Lower leg skin (tissue), 3 donors: ENCODE measurements at regions not wholly inside any gene's neighbourhood (a gene's known extent, or its start where the extent isn't known, plus 50 kb on each side); places are given as distances from the start of the nearest gene placed in this dataset.

Experiments
- POLR2A ChIP-seq, 2 donors: fragments of 450-650 bp; IDR thresholded peaks; one replicate each; pipeline ENCODE4 v1.6.1; 2016 to 2017; ENCODE audit warnings: antibody characterized with exemption in 2 of 2, mild to moderate bottlenecking in 1 of 2, moderate library complexity in 1 of 2
- TF ChIP-seq, protein P1 (sequence below), 3 donors: fragments of 450-650 bp; IDR thresholded peaks; one replicate each; pipeline ENCODE4 v1.5.1; 2016; ENCODE audit warnings: antibody characterized with exemption in 3 of 3, mild to moderate bottlenecking in 3 of 3, moderate library complexity in 2 of 3

DNA sequence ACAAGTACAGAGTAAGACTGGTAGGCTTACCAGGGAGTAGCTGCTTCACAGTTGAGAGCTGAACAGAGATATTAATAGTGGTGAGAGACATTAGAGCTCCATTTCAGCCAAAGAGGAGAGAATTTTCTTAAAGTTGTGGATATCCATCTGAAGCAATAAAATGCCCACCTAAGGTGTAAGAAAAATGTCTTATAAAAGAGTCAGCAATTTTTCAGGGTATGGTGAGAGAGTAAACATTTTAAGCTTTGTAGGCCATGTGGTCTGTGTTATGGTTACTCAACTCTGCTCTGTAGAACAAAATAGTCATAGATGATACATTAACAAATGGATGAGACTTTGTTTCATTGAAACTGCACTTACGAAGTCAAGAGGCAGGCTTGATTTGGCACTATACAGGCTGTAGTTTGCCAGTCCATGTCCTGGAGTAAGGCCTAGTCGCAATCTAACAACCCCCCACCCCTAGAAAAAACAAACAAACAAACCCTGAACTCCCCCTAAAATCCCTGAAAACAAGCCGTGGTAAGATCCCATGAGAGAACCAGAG, 945.4 kb upstream of the SEMA6A start:
- TF ChIP-seq, protein P1, sequence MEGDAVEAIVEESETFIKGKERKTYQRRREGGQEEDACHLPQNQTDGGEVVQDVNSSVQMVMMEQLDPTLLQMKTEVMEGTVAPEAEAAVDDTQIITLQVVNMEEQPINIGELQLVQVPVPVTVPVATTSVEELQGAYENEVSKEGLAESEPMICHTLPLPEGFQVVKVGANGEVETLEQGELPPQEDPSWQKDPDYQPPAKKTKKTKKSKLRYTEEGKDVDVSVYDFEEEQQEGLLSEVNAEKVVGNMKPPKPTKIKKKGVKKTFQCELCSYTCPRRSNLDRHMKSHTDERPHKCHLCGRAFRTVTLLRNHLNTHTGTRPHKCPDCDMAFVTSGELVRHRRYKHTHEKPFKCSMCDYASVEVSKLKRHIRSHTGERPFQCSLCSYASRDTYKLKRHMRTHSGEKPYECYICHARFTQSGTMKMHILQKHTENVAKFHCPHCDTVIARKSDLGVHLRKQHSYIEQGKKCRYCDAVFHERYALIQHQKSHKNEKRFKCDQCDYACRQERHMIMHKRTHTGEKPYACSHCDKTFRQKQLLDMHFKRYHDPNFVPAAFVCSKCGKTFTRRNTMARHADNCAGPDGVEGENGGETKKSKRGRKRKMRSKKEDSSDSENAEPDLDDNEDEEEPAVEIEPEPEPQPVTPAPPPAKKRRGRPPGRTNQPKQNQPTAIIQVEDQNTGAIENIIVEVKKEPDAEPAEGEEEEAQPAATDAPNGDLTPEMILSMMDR (IDR thresholded peaks at IDR 0.05): no peak
- no peak for TF ChIP-seq POLR2A (IDR thresholded peaks at IDR 0.05)
